Loucy (cell line): ENCODE measurements at regions not wholly inside any gene's neighbourhood (a gene's known extent, or its start where the extent isn't known, plus 50 kb on each side); places are given as distances from the start of the nearest gene placed in this dataset.

Experiments
- CTCF ChIP-seq: fragments of 200-600 bp; sonication (generic); conservative IDR thresholded peaks from 2 replicates; pipeline ENCODE4 v1.5.1; 2014; ENCODE audit warnings: mild to moderate bottlenecking, antibody characterized with exemption, low read length
- EZH2phosphoT487 ChIP-seq: fragments of 200-600 bp; IDR thresholded peaks from 2 replicates; pipeline ENCODE4 v1.6.1; 2018; ENCODE audit warnings: antibody characterized with exemption, mild to moderate bottlenecking, moderate library complexity, borderline replicate concordance

GRCh38 chr3:65178703-65179102, 490.9 kb upstream of the ADAMTS9 start:
- TF ChIP-seq CTCF (no peak), EZH2phosphoT487 (no peak)
